Central memory CD8-positive, alpha-beta T cell (primary cell): ENCODE measurements at regions not wholly inside any gene's neighbourhood (a gene's known extent, or its start where the extent isn't known, plus 50 kb on each side); places are given as distances from the start of the nearest gene placed in this dataset.
"Not testable (repeated sequence)": the region's sequence is repeated elsewhere in the genome, so short reads cannot be mapped to it uniquely, and the experiment has no call there.

Experiments used
- ATAC-seq: fragments of 150-1000 bp; cut with Tn5 transposase; replicated peaks from 2 replicates; pipeline ENCODE4 v1.10.0; 2022; ENCODE audit warnings: mild to moderate bottlenecking, moderate FRiP score, moderate number of reproducible peaks; ENCODE audit not compliant: poor library complexity, severe bottlenecking; ENCODE audit errors: extremely low read depth
- DNase-seq, 2 donors: peaks; one replicate each; pipeline ENCODE4 v3.0.0; 2021; ENCODE audit warnings: low spot score in 2 of 2
- H3K27ac Mint-ChIP-seq: one replicate; pipeline ENCODE4 v1.8.0; 2022; ENCODE audit warnings: low read depth, mild to moderate bottlenecking, moderate library complexity, mixed read lengths
- H3K27me3 Mint-ChIP-seq: one replicate; pipeline ENCODE4 v1.8.0; 2022; ENCODE audit warnings: mixed read lengths
- H3K36me3 Mint-ChIP-seq: one replicate; pipeline ENCODE4 v1.8.0; 2022; ENCODE audit warnings: mild to moderate bottlenecking, moderate library complexity, mixed read lengths; ENCODE audit not compliant: insufficient read depth
- H3K4me1 Mint-ChIP-seq: one replicate; pipeline ENCODE4 v1.8.0; 2022; ENCODE audit warnings: mixed read lengths
- H3K4me3 Mint-ChIP-seq: one replicate; pipeline ENCODE4 v1.8.0; 2022; ENCODE audit warnings: mild to moderate bottlenecking, moderate library complexity, mixed read lengths
- H3K9me3 Mint-ChIP-seq: one replicate; pipeline ENCODE4 v1.8.0; 2022; ENCODE audit warnings: mixed read lengths

GRCh38 chr19:29887442-29887855 is 54.6 kb upstream of the URI1 start:
- Mint-ChIP-seq H3K36me3 (no peaks in the 10 kb centered on the region), H3K4me3 (no peak overlapping the region), H3K4me1 (no peaks in the 10 kb centered on the region), H3K27me3 (peaks cover 9% of the 10 kb centered on the region), H3K9me3 (no peaks in the 10 kb centered on the region), H3K27ac (no peak overlapping the region)
- ATAC-seq = no peak
- no peak for DNase-seq

- ATAC-seq, H3K4me3 Mint-ChIP-seq, H3K4me1 Mint-ChIP-seq, H3K27ac Mint-ChIP-seq, H3K9me3 Mint-ChIP-seq, DNase-seq, H3K27me3 Mint-ChIP-seq, H3K36me3 Mint-ChIP-seq: not testable (repeated sequence)
Observed at GRCh38 chr19:29888047-29888446, 54.0 kb upstream of the URI1 start.

- Mint-ChIP-seq H3K4me1 (no peaks in the 10 kb centered on the region), H3K27me3 (peaks cover 8% of the 10 kb centered on the region), H3K27ac (no peak overlapping the region), H3K4me3 (no peak overlapping the region), H3K36me3 (no peaks in the 10 kb centered on the region), H3K9me3 (no peaks in the 10 kb centered on the region)
- ATAC-seq (no peak), DNase-seq (no peak)
Observed at GRCh38 chr19:29889702-29890101, 52.3 kb upstream of the URI1 start.

- no peaks in the 10 kb centered on the region for H3K4me1 Mint-ChIP-seq
- H3K36me3 Mint-ChIP-seq = no peaks in the 10 kb centered on the region
- H3K4me3 Mint-ChIP-seq = no peak overlapping the region
- no peaks in the 10 kb centered on the region for H3K9me3 Mint-ChIP-seq
- DNase-seq (no peak), ATAC-seq (no peak)
- H3K27ac Mint-ChIP-seq = no peak overlapping the region
- peaks cover 7% of the 10 kb centered on the region for H3K27me3 Mint-ChIP-seq
Observed at GRCh38 chr19:29890392-29890791, 51.6 kb upstream of the URI1 start.
